ENCODE measurements at regions not wholly inside any gene's neighbourhood (a gene's known extent, or its start where the extent isn't known, plus 50 kb on each side); places are given as distances from the start of the nearest gene placed in this dataset.

GRCh38 chrX:127390316-127390715, 570.8 kb downstream of the PRR32 start:
- no peaks in the 10 kb centered on the region for H3K27me3 ChIP-seq
- WGBS, 2 donors, result 78 to 82% methylated on average over 4 of the region's 4 CpGs

GRCh38 chrX:127389900-127390299, 570.4 kb downstream of the PRR32 start:
- intact Hi-C loops (cut with DNase I), result no loop called here
- H3K27me3 ChIP-seq, result no peaks in the 10 kb centered on the region
- no peaks in the 10 kb centered on the region for H3K9me3 ChIP-seq
- no peak overlapping the region for H3K4me3 ChIP-seq
- no peak overlapping the region for H3K27ac ChIP-seq
- H3K4me1 ChIP-seq, result no peaks in the 10 kb centered on the region
- no peak for DNase-seq
- WGBS, 2 donors, result 46 to 63% methylated on average over 1 of the region's 1 CpG
- TF ChIP-seq POLR2A (IDR thresholded peaks at IDR 0.05) (no peak), POLR2AphosphoS5 (IDR thresholded peaks at IDR 0.05) (no peak), EP300 (IDR thresholded peaks at IDR 0.05) (no peak), CTCF (IDR thresholded peaks at IDR 0.05) (no peak)
- no peaks in the 10 kb centered on the region for H3K36me3 ChIP-seq

More at GRCh38 chrX:127390316-127390715, 570.8 kb downstream of the PRR32 start:
- H3K9me3 ChIP-seq, result no peaks in the 10 kb centered on the region
- no peaks in the 10 kb centered on the region for H3K4me1 ChIP-seq
- no peaks in the 10 kb centered on the region for H3K36me3 ChIP-seq
- no peak for DNase-seq
- intact Hi-C loops (cut with DNase I), result no loop called here
- no peak overlapping the region for H3K4me3 ChIP-seq
- no peak overlapping the region for H3K27ac ChIP-seq
- no peak for TF ChIP-seq POLR2AphosphoS5 (IDR thresholded peaks at IDR 0.05)
- no peak for TF ChIP-seq POLR2A (IDR thresholded peaks at IDR 0.05)
- no peak for TF ChIP-seq EP300 (IDR thresholded peaks at IDR 0.05)
- no peak for TF ChIP-seq CTCF (IDR thresholded peaks at IDR 0.05)

Small RNA genes in the stretch of these regions (small RNA-seq; reads per million reads assigned to genes)
- 0 reads per million in 3 donors for gene AL662814.1
